Thyroid gland (tissue), 4 donors: ENCODE measurements at regions not wholly inside any gene's neighbourhood (a gene's known extent, or its start where the extent isn't known, plus 50 kb on each side); places are given as distances from the start of the nearest gene placed in this dataset.

Experiments
- DNase-seq, 2 donors: peaks; one replicate each; pipeline ENCODE4 v3.0.0-alpha.2; 2019
- H3K27ac ChIP-seq, 3 donors: fragments of 200-600 bp; sonication (generic); 1 replicate in 2 of 3; 2 replicates in 1 of 3; pipeline ENCODE4 v1.5.1; 2016 to 2019; ENCODE audit warnings: mild to moderate bottlenecking in 1 of 3, moderate library complexity in 1 of 3
- H3K27me3 ChIP-seq: fragments of 200-600 bp; sonication (generic); one replicate; pipeline ENCODE4 v1.5.1; 2019
- H3K36me3 ChIP-seq, 2 donors: fragments of 200-600 bp; sonication (generic); one replicate each; pipeline ENCODE4 v1.5.1; 2016 to 2019
- H3K4me1 ChIP-seq, 2 donors: fragments of 200-600 bp; sonication (generic); one replicate each; pipeline ENCODE4 v1.5.1; 2017 to 2019
- H3K4me3 ChIP-seq, 3 donors: fragments of 200-600 bp; sonication (generic); replicated peaks in 1 of 3; 1 replicate in 2 of 3; 2 replicates in 1 of 3; pipeline ENCODE4 v1.5.1; 2016; ENCODE audit warnings: mild to moderate bottlenecking in 1 of 3
- H3K9me3 ChIP-seq: fragments of 200-600 bp; sonication (generic); one replicate; pipeline ENCODE4 v1.5.1; 2017
- POLR2A ChIP-seq, 2 donors: fragments of 450-650 bp; IDR thresholded peaks; one replicate each; pipeline ENCODE4 v1.6.1; 2017; ENCODE audit warnings: antibody characterized with exemption in 2 of 2, mild to moderate bottlenecking in 2 of 2, moderate library complexity in 1 of 2
- WGBS, 2 donors: methylation state at CpG; one replicate each; pipeline ENCODE4 v1.1.5; 2017; 5-methylcytosine and 5-hydroxymethylcytosine counted together
- intact Hi-C: fragments of 100-400 bp; cut with DNase I; formaldehyde crosslinking; loops from one replicate; pipeline ENCODE4 v1.15.1; 2023
- TF ChIP-seq, protein P1 (sequence below), 6 experiments: fragments of 200-600 bp in 3 of 6; fragments of 450-650 bp in 3 of 6; sonication (generic) in 3 of 6; IDR thresholded peaks; one replicate each; pipeline ENCODE4 v1.5.1; 2016 to 2019; ENCODE audit warnings: antibody characterized with exemption in 6 of 6, mild to moderate bottlenecking in 2 of 6, inconsistent platforms in 1 of 6, moderate library complexity in 1 of 6

DNA sequence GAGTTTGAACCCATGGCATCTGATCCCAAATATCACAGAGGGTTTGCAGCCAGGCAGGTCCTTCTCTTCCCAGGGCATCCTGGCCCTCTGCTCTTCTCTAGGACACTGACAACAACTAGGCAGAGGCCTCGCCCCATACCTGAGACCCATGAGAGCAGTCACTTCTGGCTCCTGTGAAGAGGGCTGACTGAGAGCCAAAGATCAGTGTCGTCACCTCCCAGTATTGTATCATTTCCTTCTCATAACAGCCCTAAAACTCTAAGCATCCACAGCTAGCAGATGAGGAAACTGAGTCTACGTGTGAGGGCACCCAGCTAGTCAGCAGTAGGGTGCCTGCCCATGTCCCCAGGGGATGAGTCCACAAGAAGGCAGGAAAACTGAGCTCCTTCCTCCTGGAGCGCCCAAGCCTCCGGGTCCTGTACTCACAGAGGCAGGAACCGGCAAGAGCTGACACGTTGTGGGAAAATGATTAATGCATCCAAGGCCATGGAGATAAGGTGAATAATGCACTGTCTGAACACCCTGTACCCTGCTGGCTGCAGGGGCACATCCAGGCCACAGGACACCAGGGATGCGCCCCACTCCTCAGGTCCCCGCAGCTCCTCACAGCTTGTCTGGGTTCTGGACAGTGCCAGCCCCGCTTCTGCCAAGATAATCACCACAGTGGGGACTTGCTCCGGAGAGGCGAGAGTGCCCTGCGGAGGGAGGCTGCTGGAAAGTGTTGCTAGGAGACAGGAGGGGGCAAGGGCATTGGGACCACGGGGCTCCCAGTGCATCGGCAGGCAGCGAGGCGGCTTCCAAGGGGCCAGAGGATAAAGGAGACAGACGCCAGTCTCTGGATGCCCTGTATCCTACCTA is 340.0 kb downstream of the NPHP4 start:
- intact Hi-C loops: no loop called here
- H3K4me1 ChIP-seq: no peaks in the 10 kb centered on the region
- no peaks in the 10 kb centered on the region for H3K27me3 ChIP-seq
- H3K36me3 ChIP-seq: no peaks in the 10 kb centered on the region
- H3K4me3 ChIP-seq: no peak overlapping the region
- H3K9me3 ChIP-seq: no peaks in the 10 kb centered on the region
- DNase-seq: no peak
- no peak overlapping the region for H3K27ac ChIP-seq
- TF ChIP-seq, protein P1, sequence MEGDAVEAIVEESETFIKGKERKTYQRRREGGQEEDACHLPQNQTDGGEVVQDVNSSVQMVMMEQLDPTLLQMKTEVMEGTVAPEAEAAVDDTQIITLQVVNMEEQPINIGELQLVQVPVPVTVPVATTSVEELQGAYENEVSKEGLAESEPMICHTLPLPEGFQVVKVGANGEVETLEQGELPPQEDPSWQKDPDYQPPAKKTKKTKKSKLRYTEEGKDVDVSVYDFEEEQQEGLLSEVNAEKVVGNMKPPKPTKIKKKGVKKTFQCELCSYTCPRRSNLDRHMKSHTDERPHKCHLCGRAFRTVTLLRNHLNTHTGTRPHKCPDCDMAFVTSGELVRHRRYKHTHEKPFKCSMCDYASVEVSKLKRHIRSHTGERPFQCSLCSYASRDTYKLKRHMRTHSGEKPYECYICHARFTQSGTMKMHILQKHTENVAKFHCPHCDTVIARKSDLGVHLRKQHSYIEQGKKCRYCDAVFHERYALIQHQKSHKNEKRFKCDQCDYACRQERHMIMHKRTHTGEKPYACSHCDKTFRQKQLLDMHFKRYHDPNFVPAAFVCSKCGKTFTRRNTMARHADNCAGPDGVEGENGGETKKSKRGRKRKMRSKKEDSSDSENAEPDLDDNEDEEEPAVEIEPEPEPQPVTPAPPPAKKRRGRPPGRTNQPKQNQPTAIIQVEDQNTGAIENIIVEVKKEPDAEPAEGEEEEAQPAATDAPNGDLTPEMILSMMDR (IDR thresholded peaks at IDR 0.05): no peak
- TF ChIP-seq POLR2A (IDR thresholded peaks at IDR 0.05): no peak
- WGBS, 2 donors: 26% methylated on average over 17 to 18 of the region's 18 CpGs

DNA sequence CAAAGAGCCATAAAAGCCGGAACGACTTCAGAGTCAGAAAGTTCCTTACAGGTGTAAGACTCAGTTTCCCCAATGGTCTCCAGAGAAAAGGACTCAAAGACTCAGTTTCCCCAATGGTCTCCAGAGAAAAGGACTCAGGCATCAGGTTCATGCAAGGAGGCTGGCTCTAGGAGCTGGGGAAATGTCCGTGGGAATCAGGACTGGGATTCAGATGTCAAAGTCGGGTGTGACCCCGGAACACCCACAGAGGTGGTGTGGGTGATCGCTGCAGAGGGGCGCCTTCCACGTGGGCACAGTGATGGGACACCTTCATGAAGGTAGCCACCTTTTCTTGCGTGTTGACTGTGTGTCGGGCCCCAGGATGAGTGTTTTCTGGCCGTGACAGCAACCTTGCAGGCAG is 340.8 kb downstream of the NPHP4 start:
- intact Hi-C loops: no loop called here
- H3K27ac ChIP-seq: no peak overlapping the region
- H3K4me1 ChIP-seq: no peaks in the 10 kb centered on the region
- no peaks in the 10 kb centered on the region for H3K27me3 ChIP-seq
- no peak for TF ChIP-seq POLR2A (IDR thresholded peaks at IDR 0.05)
- TF ChIP-seq, protein P1 (IDR thresholded peaks at IDR 0.05): no peak
- 82 to 88% methylated on average over 11 of the region's 11 CpGs for WGBS, 2 donors
- no peaks in the 10 kb centered on the region for H3K36me3 ChIP-seq
- DNase-seq: no peak
- no peaks in the 10 kb centered on the region for H3K9me3 ChIP-seq
- H3K4me3 ChIP-seq: no peak overlapping the region

DNA sequence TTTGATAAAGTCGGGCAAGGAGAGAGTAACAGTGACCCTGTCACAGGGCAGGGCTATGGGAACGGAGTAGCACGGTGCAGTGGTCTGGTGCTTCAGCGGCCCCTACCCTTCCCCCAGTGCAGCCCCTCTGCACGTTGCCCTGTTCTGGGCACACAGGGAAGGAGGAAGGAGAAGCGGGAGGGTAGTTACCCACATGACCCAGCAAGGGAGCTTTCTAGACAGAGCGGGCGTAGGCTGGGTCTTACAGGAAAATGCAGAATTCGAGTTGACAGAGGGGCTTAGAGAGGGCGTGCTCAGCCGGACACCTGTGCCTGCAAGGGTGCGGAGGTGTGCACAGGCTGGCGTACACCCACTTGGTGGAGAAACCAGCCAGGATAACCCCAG is 341.2 kb downstream of the NPHP4 start:
- no peak overlapping the region for H3K27ac ChIP-seq
- TF ChIP-seq POLR2A (IDR thresholded peaks at IDR 0.05): no peak
- TF ChIP-seq, protein P1 (IDR thresholded peaks at IDR 0.05): no peak
- no peaks in the 10 kb centered on the region for H3K36me3 ChIP-seq
- intact Hi-C loops: no loop called here
- no peaks in the 10 kb centered on the region for H3K4me1 ChIP-seq
- no peaks in the 10 kb centered on the region for H3K9me3 ChIP-seq
- no peaks in the 10 kb centered on the region for H3K27me3 ChIP-seq
- H3K4me3 ChIP-seq: no peak overlapping the region
- no peak for DNase-seq
- WGBS, 2 donors: 82 to 89% methylated on average over 13 of the region's 13 CpGs

DNA sequence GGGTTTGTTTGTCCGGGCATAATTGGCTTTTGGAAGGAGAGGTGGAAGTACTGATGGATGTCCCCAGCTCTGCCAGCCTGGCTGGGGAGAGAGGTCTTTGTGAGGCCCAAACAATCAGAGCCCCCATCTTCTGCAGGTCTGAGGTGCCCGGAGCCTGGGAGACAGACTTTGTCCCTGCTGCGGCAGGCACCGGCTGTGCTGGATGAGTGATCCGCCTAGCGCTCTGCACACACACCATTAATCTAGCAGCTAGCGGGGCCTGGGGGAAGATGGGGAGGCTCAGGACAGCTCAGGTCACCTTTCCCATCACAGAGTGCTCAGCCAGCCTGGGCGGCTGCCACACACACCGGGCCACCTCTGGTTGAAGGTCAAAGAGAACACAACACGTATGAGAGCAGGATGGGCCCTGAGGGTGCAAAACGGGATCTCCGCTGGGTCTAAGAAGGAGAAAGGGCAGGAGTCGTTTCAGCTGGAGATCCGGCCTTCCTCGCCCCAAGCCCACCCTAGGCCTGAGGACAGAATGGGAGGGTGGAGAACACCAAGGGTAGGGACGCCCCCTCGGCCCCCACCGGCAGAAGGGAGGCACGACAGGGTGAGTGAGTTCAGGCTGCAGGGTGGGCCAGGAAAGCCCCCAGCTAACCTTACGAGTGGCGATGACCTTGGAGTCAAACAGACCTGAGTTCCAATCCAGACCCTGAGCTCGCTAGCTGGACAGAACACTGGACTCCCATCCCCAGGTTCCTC is 341.8 kb downstream of the NPHP4 start:
- no peak for DNase-seq

More for the DNA sequence above, 341.8 kb downstream of the NPHP4 start:
- H3K36me3 ChIP-seq: no peaks in the 10 kb centered on the region
- TF ChIP-seq, protein P1 (IDR thresholded peaks at IDR 0.05): no peak
- no peak for TF ChIP-seq POLR2A (IDR thresholded peaks at IDR 0.05)
- no peak overlapping the region for H3K4me3 ChIP-seq
- no peaks in the 10 kb centered on the region for H3K27me3 ChIP-seq
- H3K9me3 ChIP-seq: no peaks in the 10 kb centered on the region
- intact Hi-C loops: no loop called here
- WGBS, 2 donors: 83 to 88% methylated on average over 22 of the region's 22 CpGs
- H3K4me1 ChIP-seq: no peaks in the 10 kb centered on the region
- H3K27ac ChIP-seq: no peak overlapping the region
